Activated CD8-positive, alpha-beta T cell treated with anti-CD3 and anti-CD28 coated beads for 36 hours (primary cell): ENCODE measurements at regions not wholly inside any gene's neighbourhood (a gene's known extent, or its start where the extent isn't known, plus 50 kb on each side); places are given as distances from the start of the nearest gene placed in this dataset.

Experiments
- ATAC-seq: fragments of 200-7000 bp; cut with Tn5 transposase; one replicate; pipeline ENCODE4 v1.10.0; 2021; ENCODE audit warnings: mild to moderate bottlenecking, moderate library complexity
- CTCF ChIA-PET: fragments of 350-600 bp; sonication (Branson Sonifier 250); formaldehyde crosslinking; loops from one replicate; lab custom pipeline; 2021; ENCODE audit warnings: antibody characterized with exemption; lab: Charles Lee
- POLR2A ChIA-PET: fragments of 350-600 bp; sonication (Branson Sonifier 250); formaldehyde crosslinking; loops from one replicate; lab custom pipeline; 2021; ENCODE audit warnings: antibody characterized with exemption; lab: Charles Lee
- DNase-seq: peaks from one replicate; pipeline ENCODE4 v3.0.0-alpha.2; 2020
- H3K27ac Mint-ChIP-seq: one replicate; pipeline ENCODE4 v1.8.0; 2021; ENCODE audit warnings: mild to moderate bottlenecking, mixed read lengths
- H3K27me3 Mint-ChIP-seq: one replicate; pipeline ENCODE4 v1.8.0; 2021; ENCODE audit warnings: mixed read lengths
- H3K36me3 Mint-ChIP-seq: one replicate; pipeline ENCODE4 v1.8.0; 2021; ENCODE audit warnings: low read depth, mixed read lengths
- H3K4me1 Mint-ChIP-seq: one replicate; pipeline ENCODE4 v1.8.0; 2021; ENCODE audit warnings: low read depth, mixed read lengths
- H3K4me3 Mint-ChIP-seq: one replicate; pipeline ENCODE4 v1.8.0; 2021; ENCODE audit warnings: mild to moderate bottlenecking, moderate library complexity, mixed read lengths
- H3K9me3 Mint-ChIP-seq: one replicate; pipeline ENCODE4 v1.8.0; 2021; ENCODE audit warnings: mixed read lengths
- CTCF ChIP-seq: fragments of 200-600 bp; IDR thresholded peaks from one replicate; pipeline ENCODE4 v1.8.0; 2022; ENCODE audit warnings: antibody characterized with exemption, mild to moderate bottlenecking
- intact Hi-C: fragments of 100-400 bp; cut with micrococcal nuclease; formaldehyde crosslinking; loops from one replicate; pipeline ENCODE4 v1.10.0; 2022

GRCh38 chr18:46215902-46216723 lies 111.9 kb downstream of the HAUS1 start:
- Mint-ChIP-seq H3K9me3 (no peaks in the 10 kb centered on the region), H3K4me1 (peaks cover 80% of the 10 kb centered on the region), H3K27me3 (no peaks in the 10 kb centered on the region), H3K4me3 (no peak overlapping the region), H3K27ac (peak overlapping the region; percentile 17), H3K36me3 (peaks cover 45% of the 10 kb centered on the region)
- POLR2A ChIA-PET, result no interaction called here
- DNase-seq, result no peak
- TF ChIP-seq CTCF, result no peak
- CTCF ChIA-PET, result interaction anchor here (1.0 to 4.7 kb wide), 4 partner anchors 9 to 43 kb away, joined by 3 to 47 read pairs (median 6); a partner anchor contains a TSS
- intact Hi-C loops, result loop anchor here (10.0 kb wide), 1 partner anchor 61 kb away; no protein-coding TSS in a partner anchor
- peak; percentile 35 for ATAC-seq

GRCh38 chr18:46220116-46220515 lies 115.9 kb downstream of the HAUS1 start:
- H3K4me3 Mint-ChIP-seq, result no peak overlapping the region
- H3K27ac Mint-ChIP-seq, result no peak overlapping the region
- H3K9me3 Mint-ChIP-seq, result no peaks in the 10 kb centered on the region
- intact Hi-C loops, result no loop called here
- H3K27me3 Mint-ChIP-seq, result no peaks in the 10 kb centered on the region
- POLR2A ChIA-PET, result interaction anchor here (0.7 to 2.1 kb wide), 3 partner anchors 33 to 47 kb away, joined by 3 to 4 read pairs (median 4); a partner anchor contains a TSS
- ATAC-seq (no peak), DNase-seq (no peak)
- TF ChIP-seq CTCF, result no peak
- CTCF ChIA-PET, result interaction anchor here (2.1 to 8.9 kb wide), 4 partner anchors 8 to 438 kb away, joined by 4 to 57 read pairs (median 14); a partner anchor contains a TSS
- peaks cover 82% of the 10 kb centered on the region for H3K4me1 Mint-ChIP-seq
- H3K36me3 Mint-ChIP-seq, result peaks cover 51% of the 10 kb centered on the region

- Mint-ChIP-seq H3K27me3 (no peaks in the 10 kb centered on the region), H3K9me3 (no peaks in the 10 kb centered on the region), H3K36me3 (peaks cover 37% of the 10 kb centered on the region), H3K4me3 (peak overlapping the region; percentile 45), H3K4me1 (peaks cover 75% of the 10 kb centered on the region), H3K27ac (peak overlapping the region; percentile 90)
- TF ChIP-seq CTCF, result no peak
- intact Hi-C loops, result no loop called here
- CTCF ChIA-PET, result interaction anchor here (3.8 to 8.9 kb wide), 2 partner anchors 10 to 48 kb away, joined by 17 to 57 read pairs; a partner anchor contains a TSS
- ATAC-seq, result no peak
- POLR2A ChIA-PET, result interaction anchor here (0.6 to 1.6 kb wide), 3 partner anchors 10 to 292 kb away, joined by 3 to 4 read pairs (median 4); a partner anchor contains a TSS
- DNase-seq, result no peak
Measured at GRCh38 chr18:46222093-46222492, 117.9 kb downstream of the HAUS1 start.

GRCh38 chr18:46222710-46223360 lies 118.7 kb downstream of the HAUS1 start:
- no peaks in the 10 kb centered on the region for H3K27me3 Mint-ChIP-seq
- H3K36me3 Mint-ChIP-seq, result peaks cover 33% of the 10 kb centered on the region
- TF ChIP-seq CTCF, result no peak
- ChIA-PET CTCF (interaction anchor here (3.8 to 8.9 kb wide), 2 partner anchors 11 to 49 kb away, joined by 17 to 57 read pairs; a partner anchor contains a TSS), POLR2A (interaction anchor here (1.2 kb wide), 1 partner anchor 50 kb away, joined by 4 read pairs; a partner anchor contains a TSS)
- H3K9me3 Mint-ChIP-seq, result no peaks in the 10 kb centered on the region
- no peak for DNase-seq
- H3K27ac Mint-ChIP-seq, result peak overlapping the region; percentile 90
- H3K4me1 Mint-ChIP-seq, result peaks cover 74% of the 10 kb centered on the region
- intact Hi-C loops, result no loop called here
- ATAC-seq, result peak; percentile 52
- H3K4me3 Mint-ChIP-seq, result peak overlapping the region; percentile 45
